GM21423 (cell line): ENCODE measurements at regions not wholly inside any gene's neighbourhood (a gene's known extent, or its start where the extent isn't known, plus 50 kb on each side); places are given as distances from the start of the nearest gene placed in this dataset.

ENCODE experiments used
- ATAC-seq: cut with Tn5 transposase; IDR thresholded peaks from one replicate; pipeline ENCODE4 v1.9.1; 2021; ENCODE audit warnings: mild to moderate bottlenecking, moderate library complexity; ENCODE audit not compliant: unreplicated experiment

DNA sequence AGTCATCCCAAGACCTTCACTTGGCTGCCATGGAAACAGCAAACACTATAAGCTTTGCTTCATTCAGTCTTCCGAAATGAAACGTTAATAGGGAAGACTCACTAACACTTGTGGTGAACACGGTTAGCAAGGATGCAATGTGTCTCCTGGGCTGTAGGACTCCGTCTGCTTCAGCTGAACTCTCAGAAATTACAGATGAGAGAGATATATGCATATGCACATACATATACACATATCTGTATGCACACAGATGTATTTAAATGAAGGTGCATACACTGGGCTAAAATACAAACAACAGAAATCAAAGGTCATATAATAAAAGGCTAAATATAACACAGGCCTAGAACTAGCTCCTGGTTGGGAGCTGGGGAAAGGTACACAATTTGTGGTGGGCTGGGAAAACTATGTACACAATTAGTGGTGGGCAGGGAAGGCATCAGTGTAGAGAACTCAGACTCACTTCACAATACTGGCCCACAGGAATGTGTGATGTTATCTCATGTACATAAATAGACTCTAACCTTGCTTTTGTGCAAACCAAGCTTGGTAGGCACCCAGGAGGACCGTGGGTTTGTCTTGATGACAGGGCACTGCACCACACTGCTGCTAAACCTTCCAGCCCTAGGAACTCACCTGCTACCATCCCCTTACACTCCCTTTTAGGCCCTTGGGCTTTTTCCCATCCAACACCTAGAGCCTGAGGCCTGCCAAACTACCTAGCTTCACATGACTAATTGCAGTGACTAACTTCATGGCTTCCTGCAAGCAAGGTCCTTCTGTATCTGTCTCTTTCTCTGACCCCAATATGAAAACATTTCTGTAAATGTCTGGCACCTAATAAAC is 873.1 kb downstream of the NSUN3 start:
- ATAC-seq = no peak

DNA sequence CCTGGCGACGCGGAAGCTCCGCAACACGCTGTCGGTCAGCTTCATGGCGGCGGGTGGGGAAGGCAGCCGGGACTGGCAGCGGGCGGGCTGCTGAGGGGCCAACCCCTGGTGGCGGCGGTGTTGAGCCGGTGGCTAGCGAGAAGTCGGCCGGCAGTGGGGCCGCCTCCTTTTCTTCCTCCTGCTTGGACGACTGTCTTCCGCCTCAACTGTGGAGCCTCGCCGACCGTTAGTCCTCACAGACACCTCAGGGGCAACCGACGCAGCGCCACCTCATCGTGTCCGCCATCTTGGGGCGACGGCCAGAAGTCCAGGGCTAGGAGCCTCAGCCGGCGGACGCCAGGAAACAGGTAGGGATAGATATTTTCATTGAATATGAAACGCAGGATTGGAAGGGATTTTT is 875.1 kb downstream of the NSUN3 start:
- no peak for ATAC-seq

DNA sequence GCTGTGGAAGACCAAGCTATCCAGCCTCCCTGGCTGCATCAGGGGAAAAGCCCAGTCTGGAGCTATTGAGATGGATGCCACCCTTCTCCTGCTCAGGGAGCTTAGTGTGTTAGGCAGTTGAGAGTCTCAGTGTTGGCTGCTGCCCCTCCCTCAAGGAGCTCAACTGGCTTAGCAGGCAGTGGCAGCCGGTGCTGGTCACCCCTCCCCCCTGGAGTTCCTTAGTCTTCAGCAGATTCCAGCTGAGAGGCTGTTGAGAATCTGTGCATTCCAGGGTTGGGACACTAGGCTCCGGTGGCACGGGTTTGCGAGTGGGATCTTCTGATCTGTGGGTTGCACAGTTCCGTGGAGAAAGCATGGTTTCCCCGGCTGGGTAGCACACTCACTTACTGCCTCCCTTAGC is 883.8 kb downstream of the NSUN3 start:
- no peak for ATAC-seq

DNA sequence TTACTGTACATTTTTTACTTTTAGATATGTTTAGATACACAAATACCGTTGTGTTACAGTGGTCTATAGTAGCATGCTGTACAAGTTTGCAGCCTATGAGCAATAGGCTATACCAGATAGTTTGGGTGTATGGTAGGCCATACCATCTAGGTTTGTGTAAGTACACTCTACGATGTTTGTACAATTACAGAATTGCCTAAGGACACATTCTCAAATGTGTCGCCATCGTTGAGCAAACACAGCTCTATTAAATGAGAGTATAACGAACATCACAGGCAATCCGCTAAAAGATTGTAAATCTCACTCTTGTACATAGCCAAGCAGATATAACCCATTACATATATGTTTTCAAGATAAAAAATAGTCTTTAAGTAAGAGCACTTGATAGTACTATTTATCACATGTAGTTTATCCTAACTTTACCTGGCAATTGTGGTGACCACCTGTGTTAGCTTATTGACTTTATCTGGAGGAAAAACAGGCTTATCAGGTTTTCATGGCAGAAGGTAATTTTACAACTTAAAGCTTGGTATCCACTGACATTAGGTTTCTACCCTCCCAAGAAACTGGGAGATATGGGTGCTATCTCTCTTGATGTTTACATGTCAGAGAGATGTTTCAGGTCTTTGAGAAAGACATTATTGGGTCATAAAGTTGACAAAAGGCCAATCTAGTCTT is 898.7 kb downstream of the NSUN3 start:
- ATAC-seq = no peak

DNA sequence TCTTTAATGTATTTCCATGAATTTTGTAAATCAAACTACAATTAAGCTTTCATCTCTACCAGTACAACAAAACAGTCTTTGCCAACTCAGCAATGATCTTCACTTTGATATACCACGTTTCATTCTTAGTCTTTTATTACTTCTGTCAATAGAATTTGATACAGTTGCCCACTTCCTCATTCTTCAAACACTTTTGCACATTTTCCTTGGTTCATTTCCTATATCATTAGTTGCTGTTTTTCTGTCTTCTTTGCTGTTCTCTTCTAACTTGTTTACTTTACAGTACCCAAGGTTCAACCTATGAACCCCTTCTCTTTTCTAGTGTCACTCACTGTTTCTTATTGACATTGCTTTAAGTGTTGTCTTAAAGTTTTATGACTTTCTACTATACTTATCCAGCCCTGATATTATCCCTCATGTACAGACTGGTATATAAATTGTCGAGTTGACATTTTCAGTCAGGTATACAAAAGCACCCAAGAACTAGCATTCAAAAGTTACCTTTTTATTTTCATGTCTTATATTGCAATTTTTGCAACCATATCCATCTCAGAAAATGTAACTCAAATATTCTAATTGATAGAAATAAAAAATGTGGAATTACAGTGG is 903.1 kb downstream of the NSUN3 start:
- ATAC-seq = no peak

DNA sequence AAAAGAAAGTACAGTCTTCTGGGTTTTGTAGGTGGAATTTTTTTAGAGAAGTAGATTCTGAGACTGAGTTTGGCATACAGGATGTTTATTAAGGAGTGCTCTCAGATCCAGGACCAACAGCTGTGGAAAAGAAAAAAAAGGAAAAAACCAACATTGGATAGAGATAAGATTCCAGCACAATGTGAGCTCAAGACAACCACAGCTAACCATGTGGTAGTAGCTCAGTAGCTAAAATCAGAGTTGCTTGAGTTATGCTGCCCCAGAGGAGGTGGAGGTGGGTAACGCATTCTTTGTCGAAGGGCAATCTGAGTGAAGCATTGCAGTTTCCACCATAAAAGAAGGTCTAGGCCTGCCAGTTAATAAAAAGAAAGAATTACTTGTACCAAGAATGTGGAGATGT is 904.3 kb downstream of the NSUN3 start:
- no peak for ATAC-seq

DNA sequence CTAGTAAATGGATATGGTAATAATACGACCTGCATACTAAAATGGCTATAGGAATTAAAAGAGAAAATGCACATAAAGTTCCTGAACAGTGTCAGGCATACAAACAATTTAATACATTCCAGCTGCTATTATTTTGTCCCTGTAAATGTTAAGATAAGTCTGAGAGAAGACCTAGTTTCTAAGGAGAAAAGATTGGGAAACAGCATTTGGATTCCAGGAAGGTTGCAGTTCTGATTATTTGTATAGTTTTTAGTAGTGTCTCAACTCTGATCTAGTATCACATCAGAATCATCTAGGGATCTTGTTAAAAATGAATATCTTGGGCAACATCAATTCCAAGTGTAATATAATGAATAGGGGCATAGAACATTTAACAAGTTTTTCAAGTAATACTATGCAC is 905.7 kb downstream of the NSUN3 start:
- no peak for ATAC-seq

DNA sequence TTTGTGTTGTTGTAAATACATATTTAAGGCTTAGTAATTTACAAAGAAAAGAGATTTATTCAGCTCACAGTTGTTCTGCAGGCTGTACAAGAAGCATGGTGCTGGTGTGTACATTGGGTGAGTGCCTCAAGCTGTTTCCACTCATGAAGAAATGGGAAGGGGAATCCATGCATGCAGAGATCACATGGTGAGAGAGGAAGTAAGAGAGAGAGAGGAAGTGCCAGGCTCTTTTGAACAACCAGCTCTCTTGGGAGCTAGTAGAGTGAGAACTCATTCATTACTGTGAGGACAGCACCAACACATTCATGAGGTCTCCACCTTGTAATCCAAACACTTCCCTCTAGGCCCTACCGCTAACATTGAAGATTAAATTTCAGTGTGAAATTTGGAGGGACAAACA is 909.2 kb downstream of the NSUN3 start:
- ATAC-seq = no peak

DNA sequence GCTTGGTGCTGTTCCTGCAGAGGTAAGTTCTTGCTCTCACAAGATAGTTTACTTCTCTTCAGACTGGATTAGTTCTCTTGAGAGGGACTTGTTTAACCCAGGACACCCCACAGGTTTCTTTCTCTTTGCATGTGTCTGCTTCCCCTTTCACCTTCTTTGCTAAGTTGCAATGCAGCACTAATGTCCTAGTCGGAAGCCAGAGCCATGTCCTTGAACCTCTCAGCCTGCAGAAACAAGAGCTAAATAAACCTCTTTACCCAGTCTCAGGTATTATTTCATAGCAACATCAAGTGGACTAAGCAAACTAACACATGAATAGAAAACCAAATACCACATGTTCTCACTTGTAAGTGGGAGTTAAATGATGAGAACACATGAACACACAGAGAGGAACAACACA is 915.2 kb downstream of the NSUN3 start:
- no peak for ATAC-seq

DNA sequence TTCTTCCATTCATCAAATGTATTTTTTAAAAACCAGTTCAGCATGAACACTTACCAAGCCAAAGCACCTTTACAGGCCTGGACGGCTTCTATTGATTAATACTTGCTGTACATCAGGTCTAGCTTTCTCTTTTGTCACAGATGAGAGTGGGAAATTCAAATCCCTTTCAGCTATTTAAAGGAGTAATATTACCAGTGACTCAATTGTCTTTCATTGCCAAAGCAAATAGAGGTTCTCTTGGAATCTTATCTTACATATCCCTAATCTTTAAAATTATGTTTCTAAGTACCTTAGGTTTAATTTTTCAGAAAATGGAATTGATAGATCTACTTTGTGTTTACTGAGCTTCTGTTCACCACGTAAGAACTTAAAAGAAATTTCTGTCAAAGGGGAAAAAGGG is 922.9 kb downstream of the NSUN3 start:
- no peak for ATAC-seq

DNA sequence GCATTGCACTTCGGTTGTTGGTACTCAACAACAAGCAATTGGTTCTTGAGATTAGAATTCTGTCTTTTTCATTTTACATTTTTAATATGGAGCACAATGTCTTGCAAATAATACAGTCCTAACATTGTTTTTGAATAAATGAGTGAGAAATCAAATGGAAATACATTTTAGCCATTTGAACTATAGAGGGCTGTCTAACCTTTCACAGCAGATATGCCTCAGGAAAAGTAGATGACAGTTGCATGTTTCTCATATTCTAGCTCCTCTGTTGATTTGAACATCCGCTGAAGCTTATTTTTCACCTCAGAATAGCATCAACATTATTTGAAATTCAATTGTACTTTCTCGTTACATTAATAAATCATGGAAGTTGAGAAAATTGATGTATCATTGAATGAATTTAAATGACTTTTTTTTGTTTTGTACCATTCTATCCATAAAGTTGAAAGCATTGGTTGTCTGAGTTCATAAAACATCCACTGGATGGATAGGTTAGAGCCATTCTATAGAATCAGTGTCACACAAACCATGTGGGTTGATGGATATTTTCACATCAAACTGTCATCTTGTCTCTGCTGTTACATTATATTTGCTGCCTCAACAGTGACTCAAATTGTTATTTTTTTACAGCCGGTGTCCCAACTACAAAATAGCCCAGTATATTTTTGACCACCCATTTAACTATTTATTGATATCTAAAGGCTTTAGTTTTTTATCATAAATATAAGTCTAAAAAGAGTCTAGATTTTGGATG is 928.3 kb downstream of the NSUN3 start:
- no peak for ATAC-seq

DNA sequence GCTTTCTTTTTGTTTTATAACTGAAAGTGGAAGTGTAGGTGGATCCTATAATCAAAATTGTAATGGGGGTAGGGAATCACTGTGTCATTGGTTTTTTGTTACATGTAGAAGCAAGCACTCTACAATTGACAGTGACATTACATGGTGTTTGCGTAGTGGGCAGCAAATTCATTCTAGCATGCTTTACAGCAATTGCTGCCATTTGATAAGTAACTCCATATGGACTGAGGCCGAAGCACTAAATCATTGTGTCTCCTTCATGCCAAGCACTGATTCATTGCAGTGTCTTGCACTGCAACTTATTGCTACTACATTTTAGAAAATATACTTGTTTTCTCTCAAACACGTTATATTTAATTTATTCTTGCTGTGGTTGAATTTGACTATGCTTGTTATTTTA is 933.9 kb downstream of the NSUN3 start:
- no peak for ATAC-seq

DNA sequence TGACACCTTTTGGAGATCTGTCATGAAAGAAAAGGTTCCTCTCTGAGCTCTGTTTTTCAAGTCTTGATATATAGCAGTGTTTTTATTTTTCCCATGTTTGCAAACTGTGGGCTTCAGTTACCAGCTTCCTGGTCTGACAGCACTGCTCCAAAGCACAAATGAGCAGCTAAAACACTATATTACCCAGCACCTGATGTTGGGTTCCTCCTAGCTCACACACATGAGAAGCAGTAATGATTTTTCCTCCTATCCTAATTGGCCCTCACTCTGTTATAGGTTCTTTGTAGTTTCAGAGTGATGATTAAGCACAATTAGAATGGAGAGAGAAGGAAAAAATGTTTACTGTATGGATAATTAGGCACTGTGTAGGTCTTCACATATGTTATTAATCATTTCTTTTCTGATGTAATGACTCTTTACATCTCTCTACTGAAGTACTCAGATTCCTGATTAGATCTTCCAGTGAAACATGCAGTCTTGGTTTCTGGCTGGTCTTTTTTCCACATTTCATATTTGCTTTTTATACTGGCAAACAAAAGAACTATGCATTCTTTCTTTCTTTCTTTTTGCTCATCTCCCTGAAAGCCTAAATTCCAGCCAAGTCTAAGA is 939.7 kb downstream of the NSUN3 start:
- ATAC-seq = no peak

DNA sequence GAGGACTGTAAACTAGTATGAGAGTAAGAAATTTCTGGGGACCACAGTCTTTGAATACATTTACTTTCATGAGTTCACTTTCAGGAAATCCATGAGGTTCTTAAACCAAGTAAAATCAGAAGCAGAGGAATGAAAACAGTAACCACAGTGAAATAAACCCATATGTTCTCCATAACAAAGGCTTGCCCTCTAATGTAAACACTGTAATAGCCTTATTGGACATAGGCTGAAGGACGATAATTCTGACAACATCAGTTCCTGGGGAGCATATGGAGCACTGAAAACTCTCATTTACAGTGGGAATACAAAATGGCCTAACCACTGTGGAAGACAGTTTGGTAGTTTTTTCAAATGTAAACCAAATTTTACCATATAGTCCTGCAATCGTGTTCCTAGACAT is 965.8 kb downstream of the NSUN3 start:
- ATAC-seq = no peak

DNA sequence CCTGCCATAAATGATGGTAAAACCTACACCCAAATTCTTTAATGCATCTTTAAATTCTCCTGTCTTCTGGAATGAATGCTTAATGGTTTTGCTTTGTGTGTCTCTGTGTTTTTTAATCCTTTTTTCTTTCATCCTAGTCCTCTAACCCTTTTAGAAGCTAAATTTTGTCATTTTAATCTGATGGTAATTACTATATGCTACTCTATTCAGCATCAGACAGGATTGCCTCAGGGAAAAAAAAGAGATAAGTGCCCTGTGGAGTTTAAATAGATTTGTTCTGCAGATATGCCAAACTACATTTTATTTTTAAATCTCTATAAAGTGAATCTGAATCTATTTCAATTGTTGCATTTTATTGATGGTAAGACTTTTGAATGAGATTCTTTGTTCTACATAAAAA is 966.8 kb downstream of the NSUN3 start:
- no peak for ATAC-seq

DNA sequence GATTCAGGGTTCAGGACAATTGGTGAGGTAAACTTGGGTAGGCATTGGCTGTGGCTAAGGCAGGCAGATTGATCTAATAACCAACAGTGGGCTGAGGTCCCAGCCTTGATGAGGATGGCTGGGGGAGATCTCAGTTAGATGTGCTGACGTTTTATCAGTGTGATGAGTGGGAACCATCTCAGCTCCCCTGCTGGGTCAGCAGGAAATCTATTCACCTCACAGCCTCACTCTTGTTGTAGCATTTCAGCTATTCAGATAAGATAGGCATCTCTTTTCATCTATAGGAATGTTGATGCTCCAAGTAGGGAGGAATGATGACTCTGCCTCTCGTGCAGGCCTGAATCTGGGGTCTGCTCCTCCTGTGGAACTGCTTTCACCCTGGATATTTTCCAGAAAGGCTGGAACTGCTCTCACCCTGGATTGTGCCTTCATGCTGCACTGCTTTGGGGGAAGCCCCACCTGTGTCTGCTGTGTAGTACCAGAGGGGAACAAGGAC is 973.7 kb downstream of the NSUN3 start:
- ATAC-seq = no peak

DNA sequence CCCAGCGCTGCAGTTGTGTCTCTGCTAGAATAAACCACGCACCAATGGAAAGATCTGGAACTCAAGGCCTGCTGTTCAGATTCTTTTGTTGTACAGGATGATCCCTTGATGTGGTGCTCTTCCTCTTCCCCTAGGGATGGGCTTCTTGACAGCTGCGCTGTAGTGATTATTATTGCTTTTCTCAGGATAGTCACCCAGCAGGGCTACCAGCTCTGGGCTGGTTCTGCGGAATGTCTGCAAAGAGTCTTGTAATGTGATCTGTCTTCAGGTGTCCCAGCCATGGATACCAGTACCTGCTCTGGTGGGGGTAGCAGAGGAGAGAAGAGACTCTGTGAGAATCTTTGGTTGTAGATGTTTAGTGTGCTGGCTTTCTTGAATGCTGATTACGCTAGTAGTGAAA is 974.2 kb downstream of the NSUN3 start:
- no peak for ATAC-seq

DNA sequence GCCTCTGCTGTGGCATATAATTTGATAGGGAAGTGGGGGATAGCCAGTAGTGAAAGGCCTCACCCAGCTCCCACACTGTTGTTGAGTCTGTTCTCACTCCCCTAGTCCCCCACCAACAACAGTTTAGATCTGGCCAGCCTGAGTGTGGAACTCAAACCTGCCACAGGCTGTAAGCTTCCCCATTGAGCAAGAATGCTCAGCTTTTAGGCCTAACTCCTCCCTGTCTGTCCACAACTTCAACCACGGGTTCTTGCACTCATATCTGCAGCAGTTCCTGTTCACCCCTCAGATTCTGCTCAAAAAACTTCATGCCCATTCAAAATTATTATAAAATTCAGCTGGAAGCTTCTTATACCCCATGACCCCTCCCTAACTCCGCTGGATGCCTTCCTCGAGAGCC is 975.1 kb downstream of the NSUN3 start:
- no peak for ATAC-seq

DNA sequence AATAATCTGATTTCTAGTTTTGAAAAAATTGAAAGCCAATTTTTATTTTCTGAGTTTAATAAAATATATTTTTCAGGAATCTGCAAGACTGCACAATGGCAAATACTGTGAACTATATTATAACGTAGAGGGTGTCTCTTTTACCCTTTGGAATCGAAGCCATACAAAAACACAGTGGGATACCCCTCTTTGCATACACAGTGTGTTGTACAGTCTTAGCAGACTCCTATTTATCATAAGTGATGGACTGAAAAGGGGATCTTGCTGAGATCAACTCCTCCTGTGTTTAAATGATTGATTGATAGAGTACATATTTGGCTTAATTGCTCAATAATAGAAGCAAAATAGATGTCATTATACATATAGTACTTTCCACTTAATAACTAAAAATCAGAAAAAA is 981.2 kb downstream of the NSUN3 start:
- no peak for ATAC-seq

DNA sequence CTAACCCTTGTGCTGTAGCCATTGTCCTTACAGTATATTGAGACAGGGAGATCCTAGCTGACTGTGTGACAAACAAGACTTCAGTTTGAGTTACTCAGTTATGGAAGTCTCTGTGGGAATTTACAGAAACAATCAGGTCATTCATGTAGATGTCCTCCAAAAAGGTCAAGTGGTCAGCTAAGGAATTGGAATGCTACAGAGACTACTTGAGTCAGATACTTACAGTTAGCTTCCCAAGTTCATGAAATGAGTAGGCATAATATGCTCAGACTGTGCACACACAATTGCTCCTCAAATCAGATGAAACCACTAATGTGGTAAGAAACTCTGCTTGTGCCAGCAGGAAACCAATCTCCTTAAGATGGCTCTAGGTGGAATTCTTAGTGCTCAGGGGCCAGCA is 985.7 kb downstream of the NSUN3 start:
- no peak for ATAC-seq

DNA sequence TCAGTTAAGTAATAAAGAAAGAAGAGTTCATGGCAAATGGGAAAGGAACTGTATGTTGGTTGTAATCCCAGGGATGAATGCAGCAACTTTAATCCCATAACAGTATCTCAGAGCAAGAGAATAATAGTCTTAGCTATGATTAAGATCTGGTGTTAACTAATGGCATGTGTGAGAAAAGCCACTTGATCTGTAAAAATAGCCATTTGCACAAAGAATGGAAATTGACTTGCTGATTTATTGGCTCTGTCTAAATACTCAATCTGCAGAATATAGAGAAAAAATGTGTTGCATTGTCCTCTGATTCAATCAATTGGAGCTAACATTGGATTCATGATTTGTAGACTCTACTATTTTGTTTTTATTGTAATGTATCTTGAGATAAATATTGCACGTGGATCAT is 987.0 kb downstream of the NSUN3 start:
- ATAC-seq = no peak
